ENCODE measurements at regions not wholly inside any gene's neighbourhood (a gene's known extent, or its start where the extent isn't known, plus 50 kb on each side); places are given as distances from the start of the nearest gene placed in this dataset. TPM values are rescaled to one million over a fixed set of nuclear protein-coding genes. Genes with fewer than 3 reads are reported as not detected.

DNA sequence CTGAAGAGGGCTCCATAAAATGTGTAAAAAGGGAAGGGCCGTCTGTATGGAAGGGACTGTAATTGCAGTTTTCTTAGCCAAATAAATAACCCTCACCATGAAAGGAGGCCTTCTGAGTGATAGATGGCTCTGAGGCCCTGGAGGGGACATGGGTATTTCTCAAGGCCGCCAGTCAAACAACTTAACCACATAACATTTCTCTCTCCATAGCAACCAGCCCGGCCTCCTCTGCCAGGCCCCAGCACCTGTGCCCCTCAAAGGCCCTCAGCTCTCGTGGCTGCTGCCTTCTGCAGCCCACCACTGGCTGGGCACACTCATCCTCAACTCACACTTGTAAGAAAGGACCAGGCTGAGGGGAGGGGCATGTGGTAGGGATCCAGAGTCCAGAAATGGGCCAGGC is 57.0 kb upstream of the GJB5 start:
- BruUV-seq (replicated peaks), result no TSS peak
- H3K27ac ChIP-seq (ENCODE audit: low read length), result no peak overlapping the region
- H3K9ac ChIP-seq (ENCODE audit: low read length), result no peak overlapping the region
- H3K79me2 ChIP-seq (ENCODE audit: low read length), result no peaks in the 10 kb centered on the region
- H3K36me3 ChIP-seq (ENCODE audit: low read depth, low read length), result no peaks in the 10 kb centered on the region
- ChIA-PET CTCF (no interaction called here), POLR2A (ENCODE audit: unreplicated experiment) (no interaction called here)
- TF ChIP-seq, protein P1, sequence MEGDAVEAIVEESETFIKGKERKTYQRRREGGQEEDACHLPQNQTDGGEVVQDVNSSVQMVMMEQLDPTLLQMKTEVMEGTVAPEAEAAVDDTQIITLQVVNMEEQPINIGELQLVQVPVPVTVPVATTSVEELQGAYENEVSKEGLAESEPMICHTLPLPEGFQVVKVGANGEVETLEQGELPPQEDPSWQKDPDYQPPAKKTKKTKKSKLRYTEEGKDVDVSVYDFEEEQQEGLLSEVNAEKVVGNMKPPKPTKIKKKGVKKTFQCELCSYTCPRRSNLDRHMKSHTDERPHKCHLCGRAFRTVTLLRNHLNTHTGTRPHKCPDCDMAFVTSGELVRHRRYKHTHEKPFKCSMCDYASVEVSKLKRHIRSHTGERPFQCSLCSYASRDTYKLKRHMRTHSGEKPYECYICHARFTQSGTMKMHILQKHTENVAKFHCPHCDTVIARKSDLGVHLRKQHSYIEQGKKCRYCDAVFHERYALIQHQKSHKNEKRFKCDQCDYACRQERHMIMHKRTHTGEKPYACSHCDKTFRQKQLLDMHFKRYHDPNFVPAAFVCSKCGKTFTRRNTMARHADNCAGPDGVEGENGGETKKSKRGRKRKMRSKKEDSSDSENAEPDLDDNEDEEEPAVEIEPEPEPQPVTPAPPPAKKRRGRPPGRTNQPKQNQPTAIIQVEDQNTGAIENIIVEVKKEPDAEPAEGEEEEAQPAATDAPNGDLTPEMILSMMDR (conservative IDR thresholded peaks at IDR 0.05; ENCODE audit: low read depth, low read length), result no peak
- TF ChIP-seq EZH2phosphoT487 (IDR thresholded peaks at IDR 0.05; ENCODE audit: borderline replicate concordance, low read length), result no peak
- no peak for TF ChIP-seq EZH2 (IDR thresholded peaks at IDR 0.05; ENCODE audit: low read length, unreplicated experiment)
- intact Hi-C loops (cut with micrococcal nuclease), result no loop called here
- H3K4me2 ChIP-seq (ENCODE audit: low read length), result no peak overlapping the region
- ATAC-seq (no peak), DNase-seq (no peak)
- H3K27me3 ChIP-seq (ENCODE audit: low read length), result peaks cover 69% of the 10 kb centered on the region
- no peaks in the 10 kb centered on the region for H3K4me1 ChIP-seq (ENCODE audit: insufficient read depth, low read length)
- no peaks in the 10 kb centered on the region for H3F3A ChIP-seq (ENCODE audit: low read length, unreplicated experiment)
- no peaks in the 10 kb centered on the region for H3K9me3 ChIP-seq (ENCODE audit: low read length)
- H4K20me1 ChIP-seq (ENCODE audit: low read length), result no peaks in the 10 kb centered on the region
- H3K9me2 ChIP-seq (replicated peaks; ENCODE audit: low read length), result no peaks in the 10 kb centered on the region
- H2AFZ ChIP-seq (ENCODE audit: low read length), result no peak overlapping the region
- H3K4me3 ChIP-seq (ENCODE audit: low read length), result no peak overlapping the region

DNA sequence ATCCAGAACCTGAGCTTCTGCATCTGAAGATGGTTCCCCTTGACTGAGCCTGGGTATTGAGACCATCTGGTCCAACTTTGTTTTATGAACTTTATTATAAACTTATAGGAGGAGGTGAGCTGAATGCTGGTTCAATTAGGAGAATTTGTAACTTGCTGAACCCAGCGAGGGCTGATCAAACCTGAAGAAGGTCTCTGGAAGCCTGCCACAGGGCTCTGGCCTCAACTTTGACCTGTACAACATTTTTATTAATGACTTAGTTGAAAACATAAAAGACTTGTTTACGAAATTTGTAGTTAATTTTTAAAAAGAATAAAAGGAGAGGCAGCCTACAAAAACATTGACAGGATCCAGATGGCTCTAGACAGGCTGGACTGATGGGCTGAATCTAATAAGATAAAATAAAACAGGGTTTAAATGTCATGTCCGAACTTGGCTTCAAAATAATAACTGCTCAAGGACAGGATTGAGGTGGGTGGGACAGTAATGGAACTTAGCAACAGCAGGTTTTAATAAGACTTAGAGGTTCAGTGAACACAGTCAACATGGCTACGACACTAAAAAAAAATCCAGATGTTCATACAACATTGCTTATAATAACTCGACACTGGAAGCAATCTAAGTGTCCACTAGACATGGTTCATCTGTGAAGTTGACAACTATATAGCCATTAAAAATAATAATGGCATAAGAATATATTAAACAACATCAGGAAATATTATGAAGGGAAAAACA is 53.4 kb upstream of the GJB5 start:
- TF ChIP-seq, protein P1 (conservative IDR thresholded peaks at IDR 0.05; ENCODE audit: low read depth, low read length), result no peak
- TF ChIP-seq EZH2 (IDR thresholded peaks at IDR 0.05; ENCODE audit: low read length, unreplicated experiment) (no peak), EZH2phosphoT487 (IDR thresholded peaks at IDR 0.05; ENCODE audit: borderline replicate concordance, low read length) (no peak)
- intact Hi-C loops (cut with micrococcal nuclease), result no loop called here
- Histone ChIP-seq H4K20me1 (ENCODE audit: low read length) (no peaks in the 10 kb centered on the region), H3K27me3 (ENCODE audit: low read length) (peaks cover 83% of the 10 kb centered on the region), H3K4me2 (ENCODE audit: low read length) (no peak overlapping the region), H3K4me3 (ENCODE audit: low read length) (no peak overlapping the region), H3K36me3 (ENCODE audit: low read depth, low read length) (no peaks in the 10 kb centered on the region), H3K9me2 (replicated peaks; ENCODE audit: low read length) (no peaks in the 10 kb centered on the region), H3F3A (ENCODE audit: low read length, unreplicated experiment) (no peaks in the 10 kb centered on the region), H3K9ac (ENCODE audit: low read length) (no peak overlapping the region), H2AFZ (ENCODE audit: low read length) (no peak overlapping the region), H3K4me1 (ENCODE audit: insufficient read depth, low read length) (no peaks in the 10 kb centered on the region), H3K27ac (ENCODE audit: low read length) (no peak overlapping the region), H3K9me3 (ENCODE audit: low read length) (no peaks in the 10 kb centered on the region), H3K79me2 (ENCODE audit: low read length) (no peaks in the 10 kb centered on the region)
- ATAC-seq (no peak), DNase-seq (no peak)
- ChIA-PET POLR2A (ENCODE audit: unreplicated experiment) (no interaction called here), CTCF (no interaction called here)
- BruUV-seq (replicated peaks), result no TSS peak

Small RNAs in the stretch of these regions (microRNA-seq; reads per million reads assigned to microRNA genes)
- not detected for gene MIR552 (ENCODE audit: unreplicated experiment)
